H1 (cell line): ENCODE measurements at regions not wholly inside any gene's neighbourhood (a gene's known extent, or its start where the extent isn't known, plus 50 kb on each side); places are given as distances from the start of the nearest gene placed in this dataset.

Experiments
- BACH1 ChIP-seq: IDR thresholded peaks from 2 replicates; pipeline ENCODE4 v1.6.1; 2012; ENCODE audit warnings: low read length, improper control_type of control experiment
- CHD1 ChIP-seq: IDR thresholded peaks from 2 replicates; pipeline ENCODE4 v1.6.1; 2012; ENCODE audit warnings: low read depth, low read length, improper control_type of control experiment
- CTCF ChIP-seq, 3 experiments: IDR thresholded peaks; 1 replicate in 2 of 3; 2 replicates in 1 of 3; pipeline versions ENCODE4 v1.5.1 to v1.6.1; 2011; ENCODE audit warnings: low read length in 3 of 3, mild to moderate bottlenecking in 3 of 3, inconsistent platforms in 2 of 3, low read depth in 1 of 3, moderate library complexity in 1 of 3; ENCODE audit not compliant: insufficient read depth in 1 of 3; ENCODE audit errors: control extremely low read depth in 1 of 3
- E2F6 ChIP-seq: IDR thresholded peaks from 2 replicates; pipeline ENCODE4 v1.6.1; 2012; ENCODE audit warnings: inconsistent platforms
- EZH2 ChIP-seq: fragments of 200-600 bp; sonication (generic); IDR thresholded peaks from 2 replicates; pipeline ENCODE4 v1.7.1; 2012; ENCODE audit warnings: low read depth, mild to moderate bottlenecking, moderate library complexity, low read length, inconsistent platforms; ENCODE audit not compliant: severe bottlenecking
- FOSL1 ChIP-seq: IDR thresholded peaks from 2 replicates; pipeline ENCODE4 v1.6.1; 2011; ENCODE audit warnings: mild to moderate bottlenecking, low read depth, low read length, moderate library complexity; ENCODE audit not compliant: insufficient read depth
- GABPA ChIP-seq: IDR thresholded peaks from 2 replicates; pipeline ENCODE4 v1.6.1; 2011; ENCODE audit warnings: mild to moderate bottlenecking, low read length, moderate library complexity, borderline replicate concordance; ENCODE audit not compliant: insufficient read depth
- POLR2A ChIP-seq, 2 experiments: IDR thresholded peaks; 1 replicate in 1 of 2; 2 replicates in 1 of 2; pipeline ENCODE4 v1.6.1; 2011; ENCODE audit warnings: low read depth in 2 of 2, low read length in 2 of 2, mild to moderate bottlenecking in 2 of 2; ENCODE audit errors: control extremely low read depth in 1 of 2
- POLR2AphosphoS5 ChIP-seq: IDR thresholded peaks from 2 replicates; pipeline ENCODE4 v1.6.1; 2011; ENCODE audit warnings: low read depth, low read length
- RFX5 ChIP-seq: IDR thresholded peaks from 2 replicates; pipeline ENCODE4 v1.6.1; 2011; ENCODE audit warnings: low read depth, low read length, improper control_type of control experiment, borderline replicate concordance
- TAF1 ChIP-seq: IDR thresholded peaks from 2 replicates; pipeline ENCODE4 v1.6.1; 2011; ENCODE audit warnings: mild to moderate bottlenecking, low read depth, low read length
- TEAD4 ChIP-seq: IDR thresholded peaks from 2 replicates; pipeline ENCODE4 v1.6.1; 2012; ENCODE audit warnings: low read depth, low read length, inconsistent platforms, mixed read lengths
- USF2 ChIP-seq: IDR thresholded peaks from 2 replicates; pipeline ENCODE4 v1.6.1; 2011; ENCODE audit warnings: low read length, improper control_type of control experiment

- TF ChIP-seq BACH1 = no peak
- TF ChIP-seq CTCF (IDR thresholded peaks at IDR 0.05; ENCODE audit: control extremely low read depth in 1 of 3, insufficient read depth in 1 of 3, low read depth in 1 of 3, low read length in 3 of 3) = no peak
- no peak for TF ChIP-seq E2F6
- TF ChIP-seq EZH2 = no peak
- no peak for TF ChIP-seq RFX5
- no peak for TF ChIP-seq POLR2AphosphoS5
- no peak for TF ChIP-seq FOSL1
- no peak for TF ChIP-seq CHD1
- TF ChIP-seq TEAD4 = no peak
- no peak for TF ChIP-seq POLR2A (IDR thresholded peaks at IDR 0.05; ENCODE audit: control extremely low read depth in 1 of 2, low read depth in 2 of 2, low read length in 2 of 2)
- TF ChIP-seq GABPA = no peak
- no peak for TF ChIP-seq TAF1
- no peak for TF ChIP-seq USF2
Observed at GRCh38 chr10:78794736-78795455, 273.9 kb upstream of the ZMIZ1 start.
